ENCODE measurements at regions not wholly inside any gene's neighbourhood (a gene's known extent, or its start where the extent isn't known, plus 50 kb on each side); places are given as distances from the start of the nearest gene placed in this dataset.

- H3K9me2 ChIP-seq (ENCODE audit: insufficient read depth) = no peaks in the 10 kb centered on the region
- no peaks in the 10 kb centered on the region for H4K20me1 ChIP-seq (ENCODE audit: insufficient read depth)
- intact Hi-C loops (cut with micrococcal nuclease) = no loop called here
- H3K27me3 ChIP-seq (ENCODE audit: insufficient read depth, low read length) = no peaks in the 10 kb centered on the region
- no TSS peak for BruUV-seq (replicated peaks)
- RAD21 ChIA-PET (ENCODE audit: low non-redundant PET in 1 of 2, low total read pairs in 2 of 2, uncharacterized antibody in 2 of 2, unreplicated experiment in 2 of 2) = no interaction called here
- H3K9me3 ChIP-seq (ENCODE audit: control insufficient read depth in 1 of 2, insufficient read depth in 1 of 2, low read depth in 1 of 2, low read length in 2 of 2) = no peaks in the 10 kb centered on the region; a peak in 1 of 4 replicates
- H3K4me1 ChIP-seq (ENCODE audit: control insufficient read depth in 1 of 2, insufficient read depth in 2 of 2, low read length in 2 of 2) = no peaks in the 10 kb centered on the region
- POLR2A ChIA-PET = no interaction called here
- no peak overlapping the region for H3K9ac ChIP-seq (ENCODE audit: low read length)
- ATAC-seq (no peak), DNase-seq (ENCODE audit: low read depth, low spot score) (no peak)
- H3K79me2 ChIP-seq (ENCODE audit: insufficient read depth, low read length) = no peaks in the 10 kb centered on the region
- H3K4me3 ChIP-seq (replicated peaks in 1 of 2; ENCODE audit: low read depth in 1 of 2, low read length in 2 of 2) = no peak overlapping the region
- H2AFZ ChIP-seq (ENCODE audit: low read depth, low read length, poor library complexity, severe bottlenecking) = no peak overlapping the region
- no peak for TF ChIP-seq ZFX (IDR thresholded peaks at IDR 0.05)
- no peak for TF ChIP-seq FOSL1 (IDR thresholded peaks at IDR 0.05; ENCODE audit: low read depth)
- TF ChIP-seq EZH2 (IDR thresholded peaks at IDR 0.05) = no peak
- TF ChIP-seq ATF3 (IDR thresholded peaks at IDR 0.05) = no peak
- TF ChIP-seq RAD21 (IDR thresholded peaks at IDR 0.05; ENCODE audit: low read depth) = no peak
- CTCF ChIA-PET = no interaction called here
- no peak overlapping the region for H3K27ac ChIP-seq (ENCODE audit: low read depth, low read length)
- no peaks in the 10 kb centered on the region for H3K36me3 ChIP-seq (ENCODE audit: control insufficient read depth in 1 of 2, insufficient read depth in 2 of 2, low read length in 2 of 2)
- H3K4me2 ChIP-seq (ENCODE audit: low read length) = no peak overlapping the region
Measured at GRCh38 chr3:70753572-70753971, 441.1 kb upstream of the MDFIC2 start.

GRCh38 chr3:70752051-70752450, 439.6 kb upstream of the MDFIC2 start:
- ChIA-PET CTCF (no interaction called here), POLR2A (no interaction called here), RAD21 (ENCODE audit: low non-redundant PET in 1 of 2, low total read pairs in 2 of 2, uncharacterized antibody in 2 of 2, unreplicated experiment in 2 of 2) (no interaction called here)
- H3K4me3 ChIP-seq (replicated peaks in 1 of 2; ENCODE audit: low read depth in 1 of 2, low read length in 2 of 2) = no peak overlapping the region
- no peak overlapping the region for H3K9ac ChIP-seq (ENCODE audit: low read length)
- DNase-seq (ENCODE audit: low read depth, low spot score) (no peak), ATAC-seq (no peak)
- no peak overlapping the region for H3K27ac ChIP-seq (ENCODE audit: low read depth, low read length)
- TF ChIP-seq ZBTB33 (IDR thresholded peaks at IDR 0.05; ENCODE audit: extremely low read depth, insufficient replicate concordance, low read length) = no peak
- no peak for TF ChIP-seq REST (IDR thresholded peaks at IDR 0.05; ENCODE audit: low read depth)
- TF ChIP-seq CBX3 (IDR thresholded peaks at IDR 0.05; ENCODE audit: low read depth) = no peak
- no peak for TF ChIP-seq EZH2phosphoT487 (IDR thresholded peaks at IDR 0.05; ENCODE audit: borderline replicate concordance)
- TF ChIP-seq ZNF274 (IDR thresholded peaks at IDR 0.05; ENCODE audit: low read depth, low read length) = no peak
- TF ChIP-seq ELF1 (IDR thresholded peaks at IDR 0.05; ENCODE audit: borderline replicate concordance, low read depth) = no peak
- TF ChIP-seq SIN3A (IDR thresholded peaks at IDR 0.05; ENCODE audit: low read depth) = no peak
- intact Hi-C loops (cut with micrococcal nuclease) = no loop called here
- no peak overlapping the region for H2AFZ ChIP-seq (ENCODE audit: low read depth, low read length, poor library complexity, severe bottlenecking)
- no peaks in the 10 kb centered on the region for H4K20me1 ChIP-seq (ENCODE audit: insufficient read depth)
- H3K4me2 ChIP-seq (ENCODE audit: low read length) = no peak overlapping the region
- no peaks in the 10 kb centered on the region for H3K27me3 ChIP-seq (ENCODE audit: insufficient read depth, low read length)
- no peaks in the 10 kb centered on the region for H3K4me1 ChIP-seq (ENCODE audit: control insufficient read depth in 1 of 2, insufficient read depth in 2 of 2, low read length in 2 of 2)
- H3K9me3 ChIP-seq (ENCODE audit: control insufficient read depth in 1 of 2, insufficient read depth in 1 of 2, low read depth in 1 of 2, low read length in 2 of 2) = no peaks in the 10 kb centered on the region; a peak in 1 of 4 replicates
- BruUV-seq (replicated peaks) = no TSS peak
- H3K79me2 ChIP-seq (ENCODE audit: insufficient read depth, low read length) = no peaks in the 10 kb centered on the region
- H3K36me3 ChIP-seq (ENCODE audit: control insufficient read depth in 1 of 2, insufficient read depth in 2 of 2, low read length in 2 of 2) = no peaks in the 10 kb centered on the region
- no peaks in the 10 kb centered on the region for H3K9me2 ChIP-seq (ENCODE audit: insufficient read depth)
